ENCODE measurements at regions not wholly inside any gene's neighbourhood (a gene's known extent, or its start where the extent isn't known, plus 50 kb on each side); places are given as distances from the start of the nearest gene placed in this dataset.

GRCh38 chr2:71853858-71854257 lies 293.8 kb downstream of the CYP26B1 start:
- TF ChIP-seq CTCF (IDR thresholded peaks at IDR 0.05 in 2 of 3, conservative IDR thresholded peaks at IDR 0.05 in 1 of 3; ENCODE audit: insufficient read depth in 2 of 3, low read depth in 1 of 3, low read length in 3 of 3) (no peak), SMAD4 (CRISPR knock-in tag; conservative IDR thresholded peaks at IDR 0.05) (no peak), KAT7 (CRISPR knock-in tag; IDR thresholded peaks at IDR 0.05; ENCODE audit: borderline replicate concordance) (no peak), REST (IDR thresholded peaks at IDR 0.05; ENCODE audit: borderline replicate concordance) (no peak), REST (CRISPR knock-in tag; IDR thresholded peaks at IDR 0.05; ENCODE audit: low read depth) (no peak), TFAM (CRISPR knock-in tag; conservative IDR thresholded peaks at IDR 0.05) (no peak), ZNF507 (tag; conservative IDR thresholded peaks at IDR 0.05) (no peak), ZFP36 (IDR thresholded peaks at IDR 0.05; ENCODE audit: low read depth, low read length, partially characterized antibody) (no peak), PHF8 (IDR thresholded peaks at IDR 0.05; ENCODE audit: borderline replicate concordance, low read length) (no peak), MAFK (IDR thresholded peaks at IDR 0.05; ENCODE audit: low read length) (no peak), FOSL1 (tag; conservative IDR thresholded peaks at IDR 0.05) (no peak), HDAC2 (IDR thresholded peaks at IDR 0.05) (no peak), ZZZ3 (IDR thresholded peaks at IDR 0.05) (no peak), RNF2 (IDR thresholded peaks at IDR 0.05) (no peak), ZBTB49 (CRISPR knock-in tag; IDR thresholded peaks at IDR 0.05; ENCODE audit: borderline replicate concordance) (no peak)

All from K562 (cell line).